A549 (cell line): ENCODE measurements at regions not wholly inside any gene's neighbourhood (a gene's known extent, or its start where the extent isn't known, plus 50 kb on each side); places are given as distances from the start of the nearest gene placed in this dataset.

Source experiments
- ATAC-seq, 2 experiments: fragments of 200-7000 bp in 1 of 2; fragments of >200 bp in 1 of 2; cut with Nextera tagmentation in 1 of 2; cut with Tn5 transposase in 1 of 2; 3 replicates each; pipeline versions ENCODE4 v1.8.0 to v1.9.1; 2018 to 2020; ENCODE audit warnings: mild to moderate bottlenecking in 1 of 2, moderate library complexity in 1 of 2
- CTCF ChIA-PET: fragments of 300-600 bp; sonication (Branson Sonifier 250); formaldehyde crosslinking; extraction: SDS; loops from one replicate; lab custom pipeline; 2021; ENCODE audit warnings: antibody characterized with exemption, inconsistent platforms; lab: Yijun Ruan, JAX
- POLR2A ChIA-PET: fragments of 350-600 bp; formaldehyde crosslinking; extraction: SDS; loops from one replicate; lab custom pipeline; 2021; ENCODE audit warnings: antibody characterized with exemption, inconsistent platforms; lab: Yijun Ruan, JAX
- DNase-seq, 2 experiments: peaks; one replicate each; pipeline versions ENCODE4 v3.0.0 to v3.0.0-alpha.2; 2011 to 2016; ENCODE audit warnings: low read depth in 1 of 2, low spot score in 1 of 2
- FAIRE-seq: peaks from 2 replicates; lab custom pipeline; 2011; peaks lifted over from hg19 to GRCh38; lab: Jason Lieb, UNC
- H3K27ac ChIP-seq, 2 experiments: fragments of >200 bp; sonication (Bioruptor Twin); formaldehyde crosslinking; 3 replicates each; pipeline ENCODE4 v1.5.1; 2016 to 2017
- H3K4me1 ChIP-seq: fragments of >200 bp; sonication (Bioruptor Twin); formaldehyde crosslinking; 3 replicates; pipeline ENCODE4 v1.6.1; 2016
- H3K4me2 ChIP-seq: fragments of >200 bp; sonication (Bioruptor Twin); formaldehyde crosslinking; 3 replicates; pipeline ENCODE4 v1.6.1; 2016
- H3K4me3 ChIP-seq: fragments of >200 bp; sonication (Bioruptor Twin); formaldehyde crosslinking; 3 replicates; pipeline ENCODE4 v1.5.1; 2016
- H3K9me3 ChIP-seq: fragments of >200 bp; sonication (Bioruptor Twin); formaldehyde crosslinking; 3 replicates; pipeline ENCODE4 v1.6.1; 2016
- ATOH8 ChIP-seq: fragments of 250-450 bp; sonication (Bioruptor Pico); IDR thresholded peaks from 2 replicates; pipeline ENCODE4 v1.5.0; 2020; ENCODE audit warnings: low read depth, mild to moderate bottlenecking, moderate library complexity
- BCL3 ChIP-seq: fragments of >200 bp; sonication (Bioruptor Twin); formaldehyde crosslinking; IDR thresholded peaks from 3 replicates; pipeline ENCODE4 v1.6.1; 2016
- BHLHE40 ChIP-seq: IDR thresholded peaks from 2 replicates; pipeline ENCODE4 v1.6.1; 2012; ENCODE audit warnings: low read depth, low read length, inconsistent platforms
- CBX2 ChIP-seq: fragments of 200-600 bp; sonication (generic); IDR thresholded peaks from 2 replicates; pipeline ENCODE4 v1.6.1; 2016; ENCODE audit warnings: low read depth, mild to moderate bottlenecking, borderline replicate concordance
- CBX8 ChIP-seq: fragments of 200-600 bp; sonication (generic); IDR thresholded peaks from 2 replicates; pipeline ENCODE4 v1.6.1; 2016
- CEBPB ChIP-seq, 2 experiments: fragments of >200 bp in 1 of 2; sonication (Bioruptor Twin) in 1 of 2; formaldehyde crosslinking in 1 of 2; IDR thresholded peaks; 2 replicates each; pipeline ENCODE4 v1.6.1; 2012 to 2016
- CHD2 ChIP-seq: fragments of 150-350 bp; IDR thresholded peaks from 2 replicates; pipeline ENCODE4 v1.6.1; 2014; ENCODE audit warnings: low read length; ENCODE audit not compliant: partially characterized antibody
- CHD4 ChIP-seq: fragments of 200-600 bp; sonication (generic); IDR thresholded peaks from 2 replicates; pipeline ENCODE4 v1.6.1; 2016; ENCODE audit warnings: antibody characterized with exemption, mild to moderate bottlenecking, borderline replicate concordance
- CTCF ChIP-seq: fragments of >200 bp; sonication (Bioruptor Twin); formaldehyde crosslinking; IDR thresholded peaks from 3 replicates; pipeline ENCODE4 v1.5.1; 2016
- E2F6 ChIP-seq: IDR thresholded peaks from 2 replicates; pipeline ENCODE4 v1.6.1; 2012; ENCODE audit warnings: low read depth, borderline replicate concordance
- EHF ChIP-seq: fragments of 250-450 bp; sonication (Bioruptor Pico); IDR thresholded peaks from 2 replicates; pipeline ENCODE4 v1.5.0; 2020; ENCODE audit warnings: mild to moderate bottlenecking
- EHMT2 ChIP-seq: fragments of 200-600 bp; sonication (generic); IDR thresholded peaks from 2 replicates; pipeline ENCODE4 v1.6.1; 2016; ENCODE audit warnings: antibody characterized with exemption, low read depth, mild to moderate bottlenecking, moderate library complexity
- EP300 ChIP-seq, 2 experiments: fragments of >200 bp; sonication (Bioruptor Twin); formaldehyde crosslinking; IDR thresholded peaks; 2 replicates in 1 of 2; 3 replicates in 1 of 2; pipeline ENCODE4 v1.6.1; 2016 to 2017
- HDAC2 ChIP-seq: fragments of 200-600 bp; sonication (generic); IDR thresholded peaks from 2 replicates; pipeline ENCODE4 v1.6.1; 2016
- HES2 ChIP-seq: fragments of >200 bp; sonication (Bioruptor Twin); formaldehyde crosslinking; IDR thresholded peaks from 2 replicates; pipeline ENCODE4 v1.6.1; 2016
- HOXB13 ChIP-seq: fragments of 250-450 bp; sonication (Bioruptor Pico); IDR thresholded peaks from 2 replicates; pipeline ENCODE4 v1.5.0; 2020; ENCODE audit warnings: low read depth, mild to moderate bottlenecking, moderate library complexity
- HOXB5 ChIP-seq: fragments of 250-450 bp; sonication (Bioruptor Pico); IDR thresholded peaks from 2 replicates; pipeline ENCODE4 v1.5.0; 2020; ENCODE audit warnings: mild to moderate bottlenecking, moderate library complexity
- JUN ChIP-seq, 2 experiments: fragments of >200 bp; sonication (Bioruptor Twin); formaldehyde crosslinking; IDR thresholded peaks; 2 replicates in 1 of 2; 3 replicates in 1 of 2; pipeline ENCODE4 v1.6.1; 2016 to 2017
- JUNB ChIP-seq: fragments of >200 bp; sonication (Bioruptor Twin); formaldehyde crosslinking; IDR thresholded peaks from 2 replicates; pipeline ENCODE4 v1.6.1; 2016
- KDM1A ChIP-seq: fragments of 200-600 bp; sonication (generic); IDR thresholded peaks from 2 replicates; pipeline ENCODE4 v1.6.1; 2016; ENCODE audit warnings: low read depth, mild to moderate bottlenecking
- MAX ChIP-seq: IDR thresholded peaks from 2 replicates; pipeline ENCODE4 v1.6.1; 2012
- NPAS2 ChIP-seq: fragments of 250-450 bp; sonication (Bioruptor Pico); IDR thresholded peaks from 2 replicates; pipeline ENCODE4 v1.8.0; 2022; ENCODE audit warnings: mild to moderate bottlenecking, moderate library complexity, borderline replicate concordance
- NR3C1 ChIP-seq: fragments of >200 bp; sonication (Bioruptor Twin); formaldehyde crosslinking; IDR thresholded peaks from 3 replicates; pipeline ENCODE4 v1.6.1; 2017
- POLR2AphosphoS2 ChIP-seq: conservative IDR thresholded peaks from 2 replicates; pipeline ENCODE4 v1.6.1; 2012; ENCODE audit warnings: low read length, improper control_type of control experiment, inconsistent platforms
- RAD21 ChIP-seq, 2 experiments: fragments of >200 bp in 1 of 2; sonication (Bioruptor Twin) in 1 of 2; formaldehyde crosslinking in 1 of 2; IDR thresholded peaks in 1 of 2; conservative IDR thresholded peaks in 1 of 2; 2 replicates in 1 of 2; 3 replicates in 1 of 2; pipeline ENCODE4 v1.6.1; 2012 to 2018; ENCODE audit warnings: inconsistent platforms in 1 of 2
- SMC3 ChIP-seq: fragments of >200 bp; sonication (Bioruptor Twin); formaldehyde crosslinking; IDR thresholded peaks from 3 replicates; pipeline ENCODE4 v1.6.1; 2018; ENCODE audit warnings: inconsistent platforms
- SREBF2 ChIP-seq: fragments of 450-650 bp; IDR thresholded peaks from 2 replicates; pipeline ENCODE4 v1.6.1; 2014; ENCODE audit warnings: mild to moderate bottlenecking, moderate library complexity
- USF2 ChIP-seq: fragments of 450-650 bp; IDR thresholded peaks from 2 replicates; pipeline ENCODE4 v1.6.1; 2014; ENCODE audit warnings: antibody characterized with exemption
- ZFP36 ChIP-seq: fragments of 450-650 bp; IDR thresholded peaks from 2 replicates; pipeline ENCODE4 v1.6.1; 2014; ENCODE audit warnings: borderline replicate concordance; ENCODE audit not compliant: partially characterized antibody
- ZNF302 ChIP-seq: fragments of 250-450 bp; sonication (Bioruptor Pico); IDR thresholded peaks from 2 replicates; pipeline ENCODE4 v1.9.0; 2021; ENCODE audit warnings: inconsistent platforms, mild to moderate bottlenecking, moderate library complexity
- WGBS: methylation state at CpG from one replicate; pipeline ENCODE4 v1.1.6; 2017; ENCODE audit errors: missing lambda C conversion rate; 5-methylcytosine and 5-hydroxymethylcytosine counted together

- TF ChIP-seq HOXB13 (CRISPR knock-in tag), result no peak
- TF ChIP-seq HOXB5 (CRISPR knock-in tag), result no peak
- TF ChIP-seq NR3C1, result no peak
- TF ChIP-seq EHMT2, result no peak
- TF ChIP-seq CEBPB (IDR thresholded peaks at IDR 0.05), result no peak
- no peak for TF ChIP-seq EP300 (IDR thresholded peaks at IDR 0.05)
- no peak for TF ChIP-seq NPAS2
- no peak for TF ChIP-seq JUNB
- no peak for TF ChIP-seq SMC3
- TF ChIP-seq EHF (CRISPR knock-in tag), result no peak
- no peak for TF ChIP-seq CHD4
Observed at GRCh38 chr4:126691797-126692196, 941.0 kb upstream of the INTU start (continued).

- DNase-seq, result no peak
- no peak for FAIRE-seq
Observed at GRCh38 chr4:126697748-126698147, 935.0 kb upstream of the INTU start.

GRCh38 chr4:126698224-126698623 is 934.5 kb upstream of the INTU start:
- no peak for DNase-seq
- H3K4me1 ChIP-seq, result no peaks in the 10 kb centered on the region
- H3K9me3 ChIP-seq, result no peaks in the 10 kb centered on the region
- 31% methylated on average over 3 of the region's 3 CpGs for WGBS
- CTCF ChIA-PET, result no interaction called here
- POLR2A ChIA-PET, result no interaction called here
- ATAC-seq, result no peak
- no peak for FAIRE-seq
- no peak for TF ChIP-seq RAD21 (conservative IDR thresholded peaks at IDR 0.05 in 1 of 2, IDR thresholded peaks at IDR 0.05 in 1 of 2)
- H3K4me2 ChIP-seq, result no peak overlapping the region
- no peak overlapping the region for H3K27ac ChIP-seq
- no peak overlapping the region for H3K4me3 ChIP-seq

More at GRCh38 chr4:126697748-126698147, 935.0 kb upstream of the INTU start:
- H3K4me3 ChIP-seq, result no peak overlapping the region
- no peaks in the 10 kb centered on the region for H3K4me1 ChIP-seq
- ATAC-seq, result no peak
- no peak overlapping the region for H3K4me2 ChIP-seq
- H3K9me3 ChIP-seq, result no peaks in the 10 kb centered on the region
- ChIA-PET CTCF (no interaction called here), POLR2A (no interaction called here)
- TF ChIP-seq RAD21 (conservative IDR thresholded peaks at IDR 0.05 in 1 of 2, IDR thresholded peaks at IDR 0.05 in 1 of 2), result no peak
- TF ChIP-seq E2F6, result no peak
- 30% methylated on average over 1 of the region's 1 CpG for WGBS
- H3K27ac ChIP-seq, result no peak overlapping the region

- DNase-seq (no peak), ATAC-seq (no peak), FAIRE-seq (no peak)
- H3K27ac ChIP-seq, result no peak overlapping the region
- ChIA-PET POLR2A (no interaction called here), CTCF (interaction anchor here (0.6 kb wide), 1 partner anchor 8 kb away, joined by 3 read pairs; no protein-coding TSS in a partner anchor)
- no peaks in the 10 kb centered on the region for H3K9me3 ChIP-seq
- no peak overlapping the region for H3K4me2 ChIP-seq
- WGBS, result 61% methylated on average over 2 of the region's 2 CpGs
- H3K4me1 ChIP-seq, result no peaks in the 10 kb centered on the region
- H3K4me3 ChIP-seq, result no peak overlapping the region
- TF ChIP-seq SREBF2, result no peak
- no peak for TF ChIP-seq CTCF
- TF ChIP-seq EHMT2, result no peak
- no peak for TF ChIP-seq BCL3
- no peak for TF ChIP-seq POLR2AphosphoS2
- TF ChIP-seq JUN (IDR thresholded peaks at IDR 0.05), result no peak
- no peak for TF ChIP-seq KDM1A
- no peak for TF ChIP-seq MAX
- TF ChIP-seq ZNF302, result no peak
- TF ChIP-seq ZFP36, result no peak
- TF ChIP-seq ATOH8 (CRISPR knock-in tag), result no peak
- TF ChIP-seq HES2, result no peak
- TF ChIP-seq CBX8, result no peak
- no peak for TF ChIP-seq CBX2
- no peak for TF ChIP-seq CHD2
- TF ChIP-seq BHLHE40, result no peak
- no peak for TF ChIP-seq USF2
- TF ChIP-seq HDAC2, result no peak
Observed at GRCh38 chr4:126701756-126702155, 931.0 kb upstream of the INTU start.
